NCI-H345 treated with DMSO at 0.1 percent for 48 hours (cell line): ENCODE measurements at regions not wholly inside any gene's neighbourhood (a gene's known extent, or its start where the extent isn't known, plus 50 kb on each side); places are given as distances from the start of the nearest gene placed in this dataset.
"Not testable (repeated sequence)": the region's sequence is repeated elsewhere in the genome, so short reads cannot be mapped to it uniquely, and the experiment has no call there.

Experiments
- DNase-seq: peaks from one replicate; lab custom pipeline; 2025; ENCODE audit not compliant: unreplicated experiment; lab: John Stamatoyannopoulos, UW

DNA sequence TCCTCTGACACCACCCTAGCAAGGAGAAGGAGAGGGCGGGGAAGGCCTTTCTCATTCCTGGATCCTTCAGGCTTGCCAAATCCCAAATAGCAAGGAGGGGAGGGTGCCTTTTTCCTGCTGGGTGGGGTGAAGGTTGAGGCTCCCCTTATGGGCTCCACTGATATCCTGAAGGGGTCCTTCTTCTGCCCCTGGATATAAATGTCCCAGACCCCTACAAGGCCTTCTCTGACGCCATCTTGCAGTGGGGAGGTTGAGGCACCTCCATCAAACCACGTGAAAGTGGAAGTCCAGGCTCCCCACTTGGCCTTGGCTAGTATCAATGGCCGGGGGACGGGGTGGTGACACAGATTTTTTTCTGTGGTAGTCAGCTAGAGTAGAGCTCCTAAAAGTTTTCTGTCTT, 371.3 kb downstream of the GLRX3 start:
- DNase-seq: no peak

DNA sequence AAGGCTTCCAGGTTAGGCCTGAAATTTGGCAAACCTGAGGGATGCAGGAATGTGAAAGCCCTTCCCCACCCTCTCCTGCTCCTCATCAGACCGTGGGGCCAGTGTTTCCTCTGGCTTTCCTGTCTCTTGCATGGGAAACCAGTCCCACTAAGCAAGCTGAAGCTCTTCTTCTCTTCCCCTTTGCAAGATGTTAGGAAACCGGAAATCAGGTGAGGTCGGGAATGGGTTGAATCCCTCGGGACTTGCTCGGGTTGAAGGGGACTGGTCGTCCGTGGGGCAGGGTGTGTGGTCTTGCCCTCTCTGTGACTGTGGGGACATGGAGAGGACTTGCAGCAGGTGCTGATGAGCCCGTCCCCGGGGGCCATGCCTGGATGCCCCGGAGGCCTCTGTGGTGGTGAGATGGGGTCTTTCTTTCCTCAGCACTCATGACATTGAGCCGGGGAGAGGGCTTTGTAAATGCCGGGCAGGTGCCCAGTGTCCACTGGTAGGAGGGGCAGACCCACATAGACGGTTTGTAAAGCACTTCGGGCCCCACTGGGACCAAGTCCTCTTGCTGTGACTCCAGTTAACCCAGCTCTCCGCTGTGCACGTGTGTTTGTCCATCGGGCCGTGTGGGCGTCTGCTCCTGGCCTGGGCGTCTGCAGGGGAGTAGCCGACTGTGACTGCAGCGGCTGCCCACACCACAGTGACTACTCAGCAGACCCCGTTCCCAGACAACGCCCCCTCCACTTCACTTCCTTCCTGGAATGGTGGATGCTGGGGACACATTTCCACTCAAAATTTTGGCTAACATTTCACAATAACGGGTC, 373.9 kb downstream of the GLRX3 start:
- no peak for DNase-seq

DNA sequence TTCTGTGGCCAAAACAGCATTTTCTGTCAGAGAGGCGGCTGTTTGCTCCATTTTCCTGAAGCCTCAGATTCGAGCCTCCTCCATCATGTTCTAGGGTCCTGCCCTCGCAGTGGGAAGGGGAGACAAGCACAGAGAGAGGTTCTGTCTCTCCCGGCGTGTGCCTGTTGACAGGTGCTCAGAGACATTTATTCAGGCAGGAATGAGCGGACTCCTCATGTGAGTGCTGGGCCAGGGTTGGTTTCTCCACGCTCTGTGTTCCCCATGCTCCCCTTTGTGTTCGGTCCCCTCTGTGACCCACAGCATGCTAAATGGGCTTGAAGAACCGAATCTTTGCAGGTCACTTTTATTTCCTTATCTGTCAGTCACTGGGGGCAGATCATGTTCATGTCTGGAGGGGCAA, 374.6 kb downstream of the GLRX3 start:
- DNase-seq: no peak

DNA sequence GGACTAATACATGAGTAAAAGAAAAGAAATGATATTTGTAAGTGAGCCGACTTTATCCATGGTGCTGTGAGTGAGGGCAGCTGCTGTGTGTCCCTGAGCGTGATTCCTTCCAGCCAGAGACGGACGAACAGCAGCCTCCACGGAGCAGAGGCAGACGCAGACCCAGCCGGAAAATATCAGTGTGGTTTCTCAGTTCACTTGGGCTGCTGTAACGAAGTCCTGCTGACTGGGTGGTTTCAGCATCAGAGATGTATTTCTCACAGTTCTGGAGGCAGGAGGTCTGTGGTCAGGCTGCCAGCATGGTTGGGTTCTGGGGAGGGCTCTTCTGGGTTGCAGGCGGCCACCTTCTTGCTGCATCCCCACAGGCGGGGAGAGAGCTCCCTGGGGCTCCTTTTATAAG, 375.6 kb downstream of the GLRX3 start:
- no peak for DNase-seq

DNA sequence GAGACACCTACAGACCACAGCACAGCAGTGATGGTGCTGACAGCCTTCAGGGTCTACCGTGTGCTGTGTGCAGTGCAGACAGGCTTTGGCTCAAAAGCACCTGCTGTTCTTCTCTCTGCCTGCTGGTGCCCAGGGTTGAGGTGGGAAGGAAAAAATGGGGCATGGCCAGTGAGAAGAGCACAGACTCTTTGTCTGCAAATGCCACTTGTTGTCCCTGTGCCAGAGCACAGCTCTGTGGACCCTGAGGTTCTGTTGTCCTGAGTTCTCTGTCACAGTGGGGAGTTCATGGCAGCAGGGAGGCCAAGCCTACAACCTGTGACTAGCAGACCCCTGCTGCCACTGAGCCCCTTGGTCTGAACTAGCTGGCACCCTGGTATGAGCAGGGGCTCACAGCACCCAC, 376.7 kb downstream of the GLRX3 start:
- DNase-seq: no peak

DNA sequence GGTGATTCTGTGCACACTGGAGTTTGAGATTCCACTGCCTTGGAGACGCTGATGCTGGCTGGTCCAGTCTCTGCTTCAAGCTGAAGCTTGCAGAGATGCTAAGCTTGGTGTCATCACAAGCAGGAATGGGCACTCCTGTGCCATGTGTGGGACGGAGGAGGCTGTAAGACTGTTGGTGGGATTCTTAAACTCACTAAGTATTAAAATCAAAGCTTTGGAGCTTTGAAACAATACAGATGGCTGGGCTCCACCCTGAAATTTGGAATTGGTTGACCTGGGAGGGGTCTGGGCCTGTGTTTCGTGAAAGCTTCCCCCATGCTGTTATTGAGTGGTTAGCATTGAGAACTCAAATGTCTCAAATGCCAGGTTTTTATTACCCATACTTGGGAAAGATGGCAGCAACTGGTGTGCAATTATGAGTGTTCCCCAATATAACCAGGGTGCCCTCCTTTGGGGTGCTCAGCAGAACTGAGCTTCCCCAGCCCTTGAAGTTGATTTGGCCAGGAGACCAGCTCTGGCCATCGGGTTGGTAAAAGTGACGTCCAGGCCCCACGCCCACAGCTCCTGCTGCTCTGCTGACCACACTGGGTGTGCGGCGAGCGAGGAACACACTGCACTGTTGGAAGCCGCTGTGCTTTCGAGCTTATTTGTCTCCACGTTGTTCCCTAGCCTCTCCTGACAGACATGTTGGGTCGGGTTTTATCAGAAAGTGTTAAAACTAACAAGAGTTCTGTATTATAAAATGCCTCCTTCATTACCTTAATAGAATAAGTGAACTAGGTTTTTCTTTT, 377.7 kb downstream of the GLRX3 start:
- no peak for DNase-seq

DNA sequence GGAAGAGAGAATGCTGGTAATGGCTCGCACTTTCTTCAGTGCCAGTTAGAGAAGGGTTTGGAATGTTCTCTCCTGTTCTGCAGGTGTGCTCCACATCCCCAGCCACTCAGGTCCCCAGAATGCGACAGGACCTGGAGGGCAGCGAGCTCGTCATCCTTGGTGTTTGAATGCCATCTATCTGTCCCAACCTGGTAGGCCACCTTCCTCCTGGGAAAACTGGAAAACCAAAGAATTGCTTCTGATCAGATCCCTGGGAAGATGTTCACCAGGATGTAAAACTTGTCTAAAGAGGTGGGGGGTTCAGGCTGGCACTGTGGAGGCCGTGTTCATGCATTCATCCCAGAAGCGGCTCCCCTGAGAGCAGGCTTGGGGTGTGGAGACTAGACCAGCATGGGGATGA, 379.5 kb downstream of the GLRX3 start:
- no peak for DNase-seq

DNA sequence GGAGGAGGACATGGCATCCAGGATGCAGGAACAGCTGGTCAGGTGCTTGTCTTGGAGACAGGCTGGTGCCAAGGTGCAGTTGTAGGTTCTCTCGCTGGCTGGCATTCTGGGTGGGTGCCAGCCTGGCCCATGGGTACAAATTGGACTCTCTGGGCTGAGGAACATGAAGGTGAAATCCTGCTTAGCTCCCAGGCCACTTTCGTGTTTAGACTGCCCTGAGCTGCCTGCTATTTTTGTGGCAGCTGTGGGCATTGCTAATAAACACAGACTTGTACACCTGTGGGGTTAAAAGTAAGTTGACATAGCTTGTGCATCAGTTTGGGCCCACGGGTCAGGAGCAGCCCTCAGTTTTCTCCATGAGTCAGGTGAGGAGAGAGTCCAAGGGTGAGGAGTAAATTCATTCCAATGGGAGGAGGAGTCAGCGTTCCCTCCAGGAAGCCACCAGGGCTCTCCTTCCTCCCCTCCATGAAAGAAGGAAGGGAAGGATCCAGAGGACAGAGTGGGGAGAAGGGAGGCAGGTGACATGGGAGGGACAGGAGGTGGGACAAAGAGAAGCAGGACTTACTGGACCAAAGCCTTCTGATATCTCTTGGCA, 380.0 kb downstream of the GLRX3 start:
- no peak for DNase-seq

DNA sequence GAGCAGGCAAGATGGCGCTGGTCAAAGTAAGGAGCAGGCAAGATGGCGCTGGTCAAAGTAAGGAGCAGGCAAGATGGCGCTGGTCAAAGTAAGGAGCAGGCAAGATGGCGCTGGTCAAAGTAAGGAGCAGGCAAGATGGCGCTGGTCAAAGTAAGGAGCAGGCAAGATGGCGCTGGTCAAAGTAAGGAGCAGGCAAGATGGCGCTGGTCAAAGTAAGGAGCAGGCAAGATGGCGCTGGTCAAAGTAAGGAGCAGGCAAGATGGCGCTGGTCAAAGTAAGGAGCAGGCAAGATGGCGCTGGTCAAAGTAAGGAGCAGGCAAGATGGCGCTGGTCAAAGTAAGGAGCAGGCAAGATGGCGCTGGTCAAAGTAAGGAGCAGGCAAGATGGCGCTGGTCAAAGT, 382.7 kb downstream of the GLRX3 start:
- not testable (repeated sequence) for DNase-seq

DNA sequence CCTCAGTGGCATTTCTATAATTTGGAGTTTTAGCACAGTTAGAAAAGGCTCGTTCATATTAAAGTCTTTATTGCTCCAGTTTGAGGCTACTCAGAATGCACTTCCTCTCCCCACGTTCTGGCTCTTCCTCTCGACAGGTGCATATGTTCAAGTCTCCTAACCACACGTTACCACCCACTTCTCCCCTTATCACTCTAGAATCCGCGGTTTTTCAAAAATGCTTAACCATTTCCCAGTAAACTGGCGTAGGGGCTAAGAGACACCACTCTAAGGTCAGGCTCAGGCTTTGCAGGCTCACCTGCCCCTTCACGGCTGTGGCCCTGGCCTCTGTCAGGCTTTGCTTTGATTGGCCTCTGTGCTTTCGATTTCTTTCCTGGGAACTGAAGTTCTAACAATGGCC, 383.6 kb downstream of the GLRX3 start:
- DNase-seq: no peak

DNA sequence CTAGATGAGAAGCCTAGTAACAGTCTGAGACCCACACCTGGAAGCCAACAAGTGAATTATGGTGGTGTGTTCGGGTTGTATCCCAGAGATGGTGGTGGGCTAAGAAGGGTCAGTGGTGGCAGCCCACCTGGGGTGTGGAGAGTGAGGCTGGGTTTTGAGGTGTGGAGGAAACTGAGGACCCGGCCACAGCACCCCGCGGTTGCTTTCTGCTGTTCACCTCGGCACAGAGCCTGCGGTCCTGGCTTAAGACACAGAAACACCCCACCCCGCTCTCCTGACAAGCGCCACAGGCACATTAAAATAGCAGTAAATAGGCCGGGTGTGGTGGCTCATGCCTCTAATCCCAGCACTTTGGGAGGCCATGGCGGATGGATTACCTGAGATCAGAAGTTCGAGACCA, 395.1 kb downstream of the GLRX3 start:
- no peak for DNase-seq

DNA sequence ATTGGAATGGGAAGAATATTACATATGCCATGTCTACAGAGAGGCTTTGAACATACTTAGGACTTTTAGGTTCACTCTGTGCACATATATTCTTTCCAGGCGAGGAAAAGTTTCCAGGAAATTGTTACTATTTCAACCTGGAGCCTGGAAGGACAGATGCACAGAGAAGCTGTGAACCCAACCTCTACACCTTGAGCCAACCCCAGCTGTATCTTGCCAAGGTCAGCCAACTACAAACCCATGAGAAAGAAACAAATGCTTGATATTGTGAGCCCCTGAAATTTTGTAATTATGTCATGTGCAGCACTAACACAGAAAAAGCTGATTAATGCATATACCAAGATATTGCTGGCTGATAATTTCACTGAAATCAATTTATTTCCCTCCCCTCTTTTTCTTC, 404.9 kb downstream of the GLRX3 start:
- no peak for DNase-seq

DNA sequence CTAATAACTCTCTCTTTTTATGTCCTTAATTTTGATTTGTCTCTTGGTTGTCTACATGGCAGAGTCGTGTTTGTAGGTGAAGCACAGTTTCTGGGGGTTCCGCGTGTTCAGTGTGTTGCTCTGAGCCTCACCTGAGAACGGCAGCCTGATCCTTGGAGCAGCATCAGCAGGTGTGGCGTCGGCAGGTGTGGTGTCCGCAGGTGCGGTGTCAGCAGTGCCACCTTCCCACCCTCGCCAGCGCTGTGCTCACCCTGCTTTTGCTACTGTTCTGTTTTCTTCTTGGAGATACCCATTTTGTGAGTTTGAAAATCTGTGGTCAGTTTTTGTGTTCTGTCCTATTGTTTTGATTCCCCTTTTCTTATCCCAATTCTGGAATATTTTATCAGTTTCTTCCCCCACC, 406.6 kb downstream of the GLRX3 start:
- DNase-seq: no peak

DNA sequence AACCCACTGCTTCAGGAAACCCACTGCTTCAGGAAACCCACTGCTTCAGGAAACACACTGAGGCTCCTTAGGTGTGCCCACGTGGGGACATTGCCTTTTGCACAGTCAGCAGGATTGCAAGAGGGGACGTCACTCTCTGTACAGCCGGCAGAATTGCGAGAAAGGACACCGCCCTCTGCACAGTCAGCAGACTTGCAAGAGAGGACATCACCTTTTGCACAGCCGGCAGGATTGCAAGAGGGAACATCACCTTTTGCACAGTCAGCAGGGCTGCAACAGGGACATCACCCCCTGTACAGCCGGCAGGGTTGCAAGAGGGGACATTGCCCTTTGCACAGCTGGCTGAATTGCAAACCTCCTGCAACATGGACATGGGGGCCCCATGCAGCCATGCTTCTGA, 407.6 kb downstream of the GLRX3 start:
- DNase-seq: no peak

DNA sequence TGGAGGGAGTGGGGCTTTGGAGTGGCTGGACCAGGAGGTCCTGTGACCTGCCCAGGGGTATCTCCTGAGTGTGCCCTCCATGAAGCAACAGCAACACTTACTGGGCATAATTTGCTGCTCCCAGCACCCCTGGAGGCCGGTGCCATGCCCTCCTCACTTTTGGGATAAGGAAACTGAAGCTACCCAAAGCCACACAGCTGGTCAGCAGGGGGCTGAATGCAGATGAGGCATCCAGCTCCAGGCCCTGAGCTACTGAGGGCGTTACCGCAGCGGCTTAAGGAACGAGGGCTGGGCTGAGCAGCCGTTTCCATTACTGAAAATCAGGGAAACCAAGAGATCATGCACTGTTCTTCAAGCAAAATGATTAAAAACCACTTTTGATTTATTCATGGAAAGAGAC, 408.9 kb downstream of the GLRX3 start:
- no peak for DNase-seq

DNA sequence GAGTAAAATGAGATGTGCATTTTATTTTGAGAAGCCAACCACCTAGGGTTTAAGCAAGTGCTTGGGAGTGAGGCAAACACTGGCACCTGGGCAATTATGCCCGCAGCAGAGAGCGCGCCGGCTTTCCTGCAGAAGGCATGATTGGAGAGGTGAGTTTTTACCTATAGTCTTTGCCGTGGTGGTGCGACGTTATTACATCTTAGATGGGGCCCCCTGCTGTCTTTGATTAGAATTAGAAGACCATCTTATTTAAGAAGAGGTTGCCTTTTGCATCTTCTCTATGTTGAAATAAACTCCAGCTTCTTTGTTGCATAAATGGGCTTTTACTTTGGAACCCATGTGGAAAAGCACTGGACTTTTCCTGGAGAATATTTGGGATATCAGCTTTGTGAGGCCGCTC, 409.5 kb downstream of the GLRX3 start:
- no peak for DNase-seq

DNA sequence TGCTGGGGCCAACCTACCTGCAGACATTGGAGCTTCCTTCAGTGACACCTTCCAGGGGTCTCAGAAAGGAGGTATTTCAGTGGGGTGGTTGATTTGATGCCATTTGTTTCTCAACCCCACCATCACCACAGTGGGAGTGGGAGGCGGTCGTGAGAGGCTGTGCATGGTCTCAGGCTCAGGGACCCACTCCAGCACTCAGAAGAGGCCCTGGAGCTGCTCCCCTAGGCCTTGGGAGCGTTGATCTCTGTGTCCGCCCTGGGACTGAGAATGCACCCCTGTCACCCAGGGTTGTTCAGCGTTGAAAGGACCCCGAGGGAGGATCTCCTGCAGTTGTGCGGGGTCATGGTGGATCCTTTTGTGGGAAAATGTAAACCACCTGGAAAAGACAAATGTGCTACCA, 410.6 kb downstream of the GLRX3 start:
- DNase-seq: no peak

DNA sequence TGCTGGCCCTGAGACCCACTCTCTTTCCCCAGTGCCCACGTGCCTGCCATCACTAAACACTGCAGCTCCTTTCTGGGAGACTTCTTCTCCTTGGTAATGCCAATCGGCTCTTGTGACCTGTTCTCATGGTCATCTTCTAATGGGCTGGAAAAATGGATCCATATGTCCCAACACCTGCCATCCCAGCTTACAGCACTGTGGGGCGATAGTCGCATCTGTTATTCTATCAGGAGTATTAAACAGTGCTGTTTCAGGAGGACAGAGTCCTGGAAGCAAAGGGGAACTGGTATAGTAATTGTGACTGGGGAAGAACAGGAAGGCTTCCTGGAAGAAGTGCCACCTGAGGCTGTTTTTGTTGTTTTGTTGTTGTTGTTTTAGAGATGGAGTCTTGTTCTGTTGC, 411.2 kb downstream of the GLRX3 start:
- no peak for DNase-seq

DNA sequence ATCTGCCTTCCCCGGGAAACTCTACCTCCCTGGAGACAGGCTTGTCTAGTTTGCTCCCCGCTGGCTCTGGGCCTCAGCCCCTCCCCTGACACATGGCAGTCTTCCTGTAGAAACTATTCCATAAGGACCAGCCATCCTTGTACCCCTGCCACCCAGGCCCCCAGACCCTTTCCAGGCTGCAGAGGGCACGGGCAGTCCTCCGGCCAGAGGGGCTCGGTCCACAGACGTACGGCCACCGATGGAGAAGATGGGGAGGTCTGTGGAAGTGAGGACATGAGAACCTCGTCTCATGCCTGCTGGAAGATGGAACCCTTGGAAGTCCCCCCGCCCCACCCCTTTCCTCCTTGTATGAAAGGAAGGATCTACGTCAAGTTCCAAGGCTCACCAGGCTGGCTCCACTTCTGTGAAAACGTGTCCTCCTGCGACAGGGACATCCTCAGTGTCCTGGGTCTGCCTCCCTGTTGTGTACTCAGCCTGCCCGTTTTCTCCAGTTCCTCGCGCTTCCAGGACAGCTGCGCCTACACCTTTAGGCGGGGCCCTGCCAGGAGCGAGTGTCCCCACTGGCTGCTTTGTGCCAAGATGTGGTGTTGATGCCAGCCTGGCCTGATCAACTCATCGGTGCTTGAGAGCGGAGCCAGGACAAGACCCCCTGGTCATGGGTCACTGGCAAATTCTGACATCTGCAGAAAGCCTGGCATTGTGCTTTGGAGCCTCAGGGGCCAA, 414.9 kb downstream of the GLRX3 start:
- DNase-seq: no peak

DNA sequence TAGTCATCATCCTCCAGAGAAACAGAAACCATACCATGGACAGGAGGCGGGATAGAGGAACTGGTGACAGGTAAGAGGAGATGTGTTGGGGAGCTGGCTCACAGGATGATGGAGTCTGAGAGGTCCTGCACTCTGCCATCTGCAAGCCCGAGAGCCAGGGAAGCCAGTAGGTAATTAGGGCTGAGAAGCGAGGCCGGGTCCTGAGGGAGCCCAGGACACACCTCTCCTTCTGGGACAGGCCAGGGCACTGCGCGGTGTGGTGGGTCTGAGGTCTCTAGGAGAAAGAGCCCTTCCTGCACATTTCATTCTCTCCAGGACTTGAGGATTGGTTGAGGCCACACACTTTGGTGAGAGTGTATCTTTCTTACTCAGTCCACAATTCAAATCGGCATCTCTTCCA, 415.5 kb downstream of the GLRX3 start:
- DNase-seq: no peak

DNA sequence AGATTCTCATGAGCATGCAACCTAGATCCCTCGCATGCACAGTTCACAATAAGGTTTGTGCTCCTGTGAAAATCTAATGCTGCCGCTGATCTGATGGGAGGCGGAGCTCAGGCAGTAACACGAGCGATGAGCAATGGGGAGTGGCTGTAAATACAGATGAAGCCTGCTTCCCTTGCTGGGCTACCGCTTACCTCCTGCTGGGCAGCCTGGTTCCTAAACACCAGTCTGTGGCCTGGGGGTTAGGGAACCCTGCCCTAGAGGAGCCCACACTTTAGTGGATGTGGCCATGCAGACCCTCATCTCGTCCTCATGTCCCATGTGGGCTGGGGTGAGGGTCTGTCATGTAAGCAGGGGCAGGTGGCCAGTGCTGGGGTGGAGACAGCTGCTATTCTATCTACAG, 417.6 kb downstream of the GLRX3 start:
- DNase-seq: no peak
